ENCODE measurements at regions not wholly inside any gene's neighbourhood (a gene's known extent, or its start where the extent isn't known, plus 50 kb on each side); places are given as distances from the start of the nearest gene placed in this dataset.
"Not testable (repeated sequence)": the region's sequence is repeated elsewhere in the genome, so short reads cannot be mapped to it uniquely, and the experiment has no call there.

GRCh38 chr2:83331810-83332209, 1127.3 kb downstream of the SUCLG1 start:
- no peak for DNase-seq
- in situ Hi-C loops (cut with MboI; ENCODE audit: low pct_unique_long_range_greater_than_20kb, low sequenced_read_pairs): no loop called here

GRCh38 chr2:83323038-83323437, 1136.0 kb downstream of the SUCLG1 start:
- no peak for DNase-seq
- in situ Hi-C loops (cut with MboI; ENCODE audit: low pct_unique_long_range_greater_than_20kb, low sequenced_read_pairs): no loop called here

GRCh38 chr2:83320053-83320452, 1139.0 kb downstream of the SUCLG1 start:
- no peak for DNase-seq
- in situ Hi-C loops (cut with MboI; ENCODE audit: low pct_unique_long_range_greater_than_20kb, low sequenced_read_pairs): no loop called here

GRCh38 chr2:83305758-83306378, 1153.2 kb downstream of the SUCLG1 start:
- DNase-seq: no peak
- in situ Hi-C loops (cut with MboI; ENCODE audit: low pct_unique_long_range_greater_than_20kb, low sequenced_read_pairs): no loop called here

- no peak for DNase-seq
- in situ Hi-C loops (cut with MboI; ENCODE audit: low pct_unique_long_range_greater_than_20kb, low sequenced_read_pairs): no loop called here
Observed at GRCh38 chr2:83291083-83291482, 1168.0 kb downstream of the SUCLG1 start.

- in situ Hi-C loops (cut with MboI; ENCODE audit: low pct_unique_long_range_greater_than_20kb, low sequenced_read_pairs): no loop called here
- DNase-seq: no peak
Observed at GRCh38 chr2:83282841-83283240, 1176.2 kb downstream of the SUCLG1 start.

- no peak for DNase-seq
- in situ Hi-C loops (cut with MboI; ENCODE audit: low pct_unique_long_range_greater_than_20kb, low sequenced_read_pairs): no loop called here
Observed at GRCh38 chr2:83282043-83282795, 1176.9 kb downstream of the SUCLG1 start.

- in situ Hi-C loops (cut with MboI; ENCODE audit: low pct_unique_long_range_greater_than_20kb, low sequenced_read_pairs): no loop called here
- DNase-seq: no peak
Observed at GRCh38 chr2:83280391-83280790, 1178.7 kb downstream of the SUCLG1 start.

GRCh38 chr2:83273322-83273721, 1185.8 kb downstream of the SUCLG1 start:
- in situ Hi-C loops (cut with MboI; ENCODE audit: low pct_unique_long_range_greater_than_20kb, low sequenced_read_pairs): no loop called here
- no peak for DNase-seq

- in situ Hi-C loops (cut with MboI; ENCODE audit: low pct_unique_long_range_greater_than_20kb, low sequenced_read_pairs): no loop called here
Observed at GRCh38 chr2:83261591-83262136, 1197.4 kb downstream of the SUCLG1 start.

GRCh38 chr2:83253848-83254247, 1205.2 kb downstream of the SUCLG1 start:
- in situ Hi-C loops (cut with MboI; ENCODE audit: low pct_unique_long_range_greater_than_20kb, low sequenced_read_pairs): no loop called here

More at GRCh38 chr2:83261591-83262136, 1197.4 kb downstream of the SUCLG1 start:
- no peak for DNase-seq

GRCh38 chr2:83251321-83251872, 1207.7 kb downstream of the SUCLG1 start:
- in situ Hi-C loops (cut with MboI; ENCODE audit: low pct_unique_long_range_greater_than_20kb, low sequenced_read_pairs): no loop called here

More at GRCh38 chr2:83253848-83254247, 1205.2 kb downstream of the SUCLG1 start:
- DNase-seq: no peak

GRCh38 chr2:83245806-83246537, 1213.1 kb downstream of the SUCLG1 start:
- in situ Hi-C loops (cut with MboI; ENCODE audit: low pct_unique_long_range_greater_than_20kb, low sequenced_read_pairs); DNase-seq: not testable (repeated sequence)

More at GRCh38 chr2:83251321-83251872, 1207.7 kb downstream of the SUCLG1 start:
- no peak for DNase-seq

- DNase-seq: no peak
- in situ Hi-C loops (cut with MboI; ENCODE audit: low pct_unique_long_range_greater_than_20kb, low sequenced_read_pairs): no loop called here
Observed at GRCh38 chr2:83240611-83241010, 1218.5 kb downstream of the SUCLG1 start.

GRCh38 chr2:83238111-83238510, 1221.0 kb downstream of the SUCLG1 start:
- no peak for DNase-seq
- in situ Hi-C loops (cut with MboI; ENCODE audit: low pct_unique_long_range_greater_than_20kb, low sequenced_read_pairs): no loop called here

- in situ Hi-C loops (cut with MboI; ENCODE audit: low pct_unique_long_range_greater_than_20kb, low sequenced_read_pairs): no loop called here
- no peak for DNase-seq
Observed at GRCh38 chr2:83234246-83234645, 1224.8 kb downstream of the SUCLG1 start.

GRCh38 chr2:83233781-83234180, 1225.3 kb downstream of the SUCLG1 start:
- in situ Hi-C loops (cut with MboI; ENCODE audit: low pct_unique_long_range_greater_than_20kb, low sequenced_read_pairs): no loop called here
- no peak for DNase-seq

- no peak for DNase-seq
- in situ Hi-C loops (cut with MboI; ENCODE audit: low pct_unique_long_range_greater_than_20kb, low sequenced_read_pairs): no loop called here
Observed at GRCh38 chr2:83233326-83233725, 1225.8 kb downstream of the SUCLG1 start.

GRCh38 chr2:83229443-83229842, 1229.6 kb downstream of the SUCLG1 start:
- DNase-seq: no peak
- in situ Hi-C loops (cut with MboI; ENCODE audit: low pct_unique_long_range_greater_than_20kb, low sequenced_read_pairs): no loop called here
